ENCODE measurements at regions not wholly inside any gene's neighbourhood (a gene's known extent, or its start where the extent isn't known, plus 50 kb on each side); places are given as distances from the start of the nearest gene placed in this dataset.

GRCh38 chr10:63738410-63738809, 217.2 kb downstream of the REEP3 start (continued):
- peak; percentile 79; the same call in 1 of the 2 replicates for TF ChIP-seq ZNF556 (CRISPR knock-in tag; IDR thresholded peaks at IDR 0.05; ENCODE audit: borderline replicate concordance)

- Histone ChIP-seq H3K27me3 (ENCODE audit: control insufficient read depth in 1 of 2, insufficient read depth in 2 of 2, low read length in 2 of 2) (no peaks in the 10 kb centered on the region), H4K20me1 (ENCODE audit: insufficient read depth, low read length) (no peaks in the 10 kb centered on the region), H3K27ac (ENCODE audit: extremely low read length, insufficient read depth, low read length) (no peak overlapping the region), H3K4me1 (ENCODE audit: insufficient read depth, low read length) (peaks cover 4% of the 10 kb centered on the region), H3K79me2 (ENCODE audit: insufficient read depth, low read length) (no peaks in the 10 kb centered on the region), H2AFZ (ENCODE audit: low read length) (no peak overlapping the region), H3K4me3 (replicated peaks in 1 of 3; ENCODE audit: insufficient read depth in 1 of 3, low read depth in 2 of 3, low read length in 3 of 3) (no peak overlapping the region), H3K9me3 (ENCODE audit: low read length) (no peaks in the 10 kb centered on the region), H3K9ac (ENCODE audit: insufficient read depth, low read depth, low read length) (no peak overlapping the region), H3K36me3 (replicated peaks in 1 of 2; ENCODE audit: control insufficient read depth in 1 of 2, insufficient read depth in 2 of 2, low read length in 2 of 2) (no peaks in the 10 kb centered on the region), H3K4me2 (ENCODE audit: low read depth, low read length) (no peak overlapping the region)
- CTCF ChIA-PET (ENCODE audit: low intra/inter-chr PET ratio, low total read pairs) = no interaction called here
- WGBS (ENCODE audit: low lambda C conversion rate) = 41% methylated on average over 5 of the region's 5 CpGs
- ATAC-seq (no peak), FAIRE-seq (no peak), DNase-seq (ENCODE audit: low spot score) (no peak)
- no TSS peak for BruUV-seq (replicated peaks)
- in situ Hi-C loops (cut with HindIII; ENCODE audit: extremely low pct_ligation_motif_present, low pct_unique_long_range_greater_than_20kb) = no loop called here
- POLR2A ChIA-PET = no interaction called here
- intact Hi-C loops (cut with micrococcal nuclease; ENCODE audit: unreplicated experiment) = no loop called here
- no peak for TF ChIP-seq ZFY (CRISPR knock-in tag; IDR thresholded peaks at IDR 0.05)
- TF ChIP-seq PBX2 (CRISPR knock-in tag; IDR thresholded peaks at IDR 0.05) = no peak
- TF ChIP-seq ZBTB49 (CRISPR knock-in tag; IDR thresholded peaks at IDR 0.05; ENCODE audit: borderline replicate concordance) = no peak
- TF ChIP-seq TIGD3 (CRISPR knock-in tag; IDR thresholded peaks at IDR 0.05; ENCODE audit: borderline replicate concordance) = no peak
- no peak for TF ChIP-seq NR0B2 (CRISPR knock-in tag; IDR thresholded peaks at IDR 0.05)
- TF ChIP-seq ZNF780A (CRISPR knock-in tag; IDR thresholded peaks at IDR 0.05) = no peak
- TF ChIP-seq ZNF281 (CRISPR knock-in tag; IDR thresholded peaks at IDR 0.05; ENCODE audit: borderline replicate concordance) = no peak
- TF ChIP-seq ZBTB14 (CRISPR knock-in tag; IDR thresholded peaks at IDR 0.05) = no peak
Measured at GRCh38 chr10:63744060-63744941, 223.1 kb downstream of the REEP3 start.

Measured in HepG2 (cell line).